LHCN-M2 (cell line): ENCODE measurements at regions not wholly inside any gene's neighbourhood (a gene's known extent, or its start where the extent isn't known, plus 50 kb on each side); places are given as distances from the start of the nearest gene placed in this dataset.

Experiments
- DNase-seq: peaks from one replicate; pipeline ENCODE4 v3.0.0-alpha.2; 2012; ENCODE audit warnings: low read depth

DNA sequence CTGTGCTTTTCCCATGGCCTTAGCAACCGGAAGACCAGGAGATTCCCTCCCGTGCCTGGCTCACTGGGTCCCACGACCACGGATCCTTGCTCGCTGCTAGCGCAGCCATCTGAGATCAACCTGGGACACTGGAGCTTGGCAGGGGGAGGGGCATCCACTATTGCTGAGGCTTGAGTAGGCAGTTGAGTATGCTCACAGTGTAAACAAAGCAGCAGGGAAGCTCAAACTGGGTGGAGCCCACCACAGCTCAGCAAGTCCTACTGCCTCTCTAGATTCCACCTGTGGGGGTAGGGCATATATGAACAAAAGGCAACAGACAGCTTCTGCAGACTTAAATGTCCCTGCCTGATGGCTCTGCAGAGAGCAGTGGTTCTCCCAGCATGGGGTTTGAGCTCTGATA is 697.0 kb downstream of the SORCS1 start:
- no peak for DNase-seq

DNA sequence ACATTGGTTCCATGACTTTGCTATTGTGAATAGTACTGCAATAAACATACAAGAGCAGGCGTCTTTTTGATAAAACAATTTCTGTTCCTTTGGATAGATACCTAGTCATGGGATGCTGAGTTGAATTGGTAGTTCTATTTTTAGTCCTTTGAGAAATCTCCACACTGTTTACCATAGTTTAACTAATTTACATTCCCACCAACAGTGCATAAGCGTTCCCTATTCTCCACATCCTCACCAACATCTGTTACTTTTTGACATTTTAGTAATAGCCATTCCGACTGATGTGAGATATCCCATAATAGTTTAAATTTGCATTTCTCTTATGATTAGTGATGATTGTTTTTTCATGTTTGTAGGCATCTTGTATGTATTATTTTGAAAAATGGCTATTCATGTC is 707.0 kb downstream of the SORCS1 start:
- DNase-seq = no peak

DNA sequence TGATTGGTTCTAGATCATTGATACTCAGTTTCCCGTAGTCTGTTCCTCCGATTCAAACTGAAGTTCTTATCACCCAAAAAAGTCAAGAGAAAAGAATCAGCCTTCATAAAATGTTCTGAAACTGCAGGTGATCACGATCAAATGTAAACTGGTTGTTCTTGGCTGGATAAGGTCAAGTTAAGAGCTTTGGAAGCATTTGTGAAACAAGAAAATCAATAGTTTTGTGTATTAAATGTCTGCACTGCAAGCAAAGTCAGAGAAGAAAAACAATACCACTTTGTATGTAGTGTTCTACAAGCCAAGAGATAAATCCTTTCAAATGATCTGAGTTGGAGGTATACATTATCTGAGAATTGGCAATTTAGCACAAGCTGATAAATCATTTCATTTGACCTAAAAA is 710.3 kb downstream of the SORCS1 start:
- no peak for DNase-seq

DNA sequence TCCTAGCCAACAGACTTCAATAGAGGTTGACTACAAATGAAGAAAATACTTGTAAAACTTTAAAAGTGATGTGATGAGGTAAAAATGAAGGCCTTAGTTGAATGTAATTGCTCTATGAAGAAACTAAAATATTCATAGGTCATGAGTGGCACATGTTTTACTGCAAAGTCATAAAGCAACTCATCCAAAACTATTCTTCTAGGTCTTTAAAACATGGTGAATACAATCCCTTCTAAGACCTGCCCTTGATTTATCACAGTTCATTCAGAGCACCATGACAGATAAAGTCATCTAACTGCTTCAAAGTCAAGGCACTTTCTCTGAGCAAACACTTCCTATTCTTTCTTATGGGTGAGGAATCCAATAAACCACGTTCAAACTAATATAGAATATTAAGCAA is 713.5 kb downstream of the SORCS1 start:
- DNase-seq = no peak

DNA sequence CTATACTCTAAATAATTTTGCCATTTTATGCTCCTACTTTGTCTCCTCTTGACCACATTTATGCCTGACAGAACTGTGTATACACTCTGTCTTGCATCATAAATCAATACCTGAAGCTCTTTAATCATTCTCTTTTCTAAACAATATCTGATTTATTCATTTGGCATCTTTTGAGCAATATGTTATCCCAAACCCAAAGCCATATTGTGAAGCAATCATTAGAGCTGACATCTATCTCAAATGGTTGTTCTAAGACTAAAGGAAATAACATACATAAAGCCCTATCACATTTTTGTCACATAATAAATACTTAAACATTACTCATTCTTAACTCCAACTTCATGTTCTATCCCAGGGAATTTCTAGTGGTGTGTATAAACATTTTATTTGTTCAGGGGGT is 717.6 kb downstream of the SORCS1 start:
- no peak for DNase-seq

DNA sequence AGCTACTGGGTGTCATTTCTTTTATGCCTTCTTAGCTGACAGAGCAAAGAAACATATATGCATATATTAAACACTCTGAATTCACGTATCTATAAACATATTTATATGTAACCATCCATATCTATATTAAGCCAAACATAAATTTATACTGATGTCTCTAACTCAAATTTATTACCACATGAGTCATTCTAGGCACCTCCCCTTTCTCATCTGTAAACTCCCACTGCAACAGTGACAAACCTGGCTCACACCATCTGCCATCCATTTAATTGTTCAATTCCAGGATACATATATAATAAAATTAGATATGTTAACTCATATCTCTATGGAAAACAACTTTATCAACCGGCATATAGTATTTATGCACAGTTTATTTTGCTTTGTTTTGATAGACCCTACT is 722.3 kb downstream of the SORCS1 start:
- no peak for DNase-seq

DNA sequence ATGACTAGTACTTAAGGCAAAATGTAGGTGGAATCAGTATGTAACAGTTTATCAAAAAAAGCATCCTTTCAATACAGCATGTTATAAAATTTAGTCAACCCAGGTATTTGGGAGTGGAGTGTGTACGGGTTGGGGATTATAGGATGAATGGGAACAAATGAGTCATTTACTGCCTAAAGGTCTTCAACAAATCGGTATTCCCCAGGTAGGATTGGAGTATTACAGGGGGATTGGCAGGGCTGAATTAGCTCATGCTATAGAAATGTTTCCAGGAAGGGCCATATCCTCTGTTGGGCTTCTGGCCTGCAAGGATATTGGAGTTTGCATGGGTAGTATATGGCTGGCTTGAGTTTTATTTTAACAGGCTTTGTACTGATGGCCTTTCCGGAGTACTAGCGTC is 723.7 kb downstream of the SORCS1 start:
- DNase-seq = no peak

DNA sequence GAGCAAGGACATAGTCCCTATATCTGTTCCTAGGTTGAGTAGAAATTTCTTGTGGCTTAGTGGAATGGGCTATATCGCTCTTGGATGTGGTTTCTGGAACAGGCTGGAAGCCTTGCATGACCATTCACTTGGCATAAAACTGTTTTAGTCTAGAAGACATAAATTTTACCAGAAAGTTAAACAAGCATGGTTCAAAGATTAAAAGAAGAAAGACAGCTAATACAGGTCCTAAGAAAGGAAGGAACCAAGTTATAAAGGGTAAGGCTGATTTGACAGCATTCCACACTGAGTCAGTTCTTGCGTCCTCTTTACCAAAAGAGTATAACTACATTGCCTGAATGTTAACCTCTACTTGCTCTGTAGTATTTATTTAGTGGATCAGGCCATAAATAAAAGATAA is 724.2 kb downstream of the SORCS1 start:
- no peak for DNase-seq

DNA sequence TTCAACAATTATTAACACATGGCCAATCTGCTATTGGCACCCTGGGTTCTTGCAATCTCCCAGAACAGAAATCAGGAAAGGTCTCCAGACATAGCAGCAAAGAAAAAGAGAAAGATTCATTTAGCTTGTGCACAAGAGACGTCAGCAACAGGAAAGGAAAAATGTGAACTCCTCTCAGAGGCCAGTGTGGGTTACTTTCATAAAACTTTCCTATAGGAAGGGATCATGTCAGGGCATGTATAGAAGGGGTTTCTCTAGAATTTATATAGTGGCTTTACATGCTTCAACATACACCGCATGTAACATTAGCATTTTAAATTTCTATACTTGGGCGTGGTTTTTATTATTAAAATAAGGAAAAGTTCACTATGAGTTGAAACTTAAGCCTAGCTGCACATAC is 725.1 kb downstream of the SORCS1 start:
- DNase-seq = no peak

DNA sequence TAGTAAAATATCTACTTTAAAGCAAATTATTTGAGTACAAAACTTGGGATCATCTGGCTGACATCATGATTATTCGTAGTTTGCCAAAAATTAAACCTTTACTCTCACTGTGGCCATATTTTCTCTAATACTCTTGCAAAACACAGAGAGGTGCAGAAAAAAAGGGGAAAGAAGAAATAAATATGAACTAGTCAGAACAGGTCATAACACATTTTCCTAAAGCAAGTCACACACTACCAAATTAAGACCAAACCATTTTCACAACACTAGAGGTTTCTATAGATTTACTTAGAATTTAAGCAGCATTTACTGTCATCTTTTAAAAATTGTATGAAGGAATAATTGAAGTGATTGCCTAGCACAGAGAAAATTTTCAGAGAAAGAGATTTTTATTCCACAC is 726.1 kb downstream of the SORCS1 start:
- DNase-seq = no peak

DNA sequence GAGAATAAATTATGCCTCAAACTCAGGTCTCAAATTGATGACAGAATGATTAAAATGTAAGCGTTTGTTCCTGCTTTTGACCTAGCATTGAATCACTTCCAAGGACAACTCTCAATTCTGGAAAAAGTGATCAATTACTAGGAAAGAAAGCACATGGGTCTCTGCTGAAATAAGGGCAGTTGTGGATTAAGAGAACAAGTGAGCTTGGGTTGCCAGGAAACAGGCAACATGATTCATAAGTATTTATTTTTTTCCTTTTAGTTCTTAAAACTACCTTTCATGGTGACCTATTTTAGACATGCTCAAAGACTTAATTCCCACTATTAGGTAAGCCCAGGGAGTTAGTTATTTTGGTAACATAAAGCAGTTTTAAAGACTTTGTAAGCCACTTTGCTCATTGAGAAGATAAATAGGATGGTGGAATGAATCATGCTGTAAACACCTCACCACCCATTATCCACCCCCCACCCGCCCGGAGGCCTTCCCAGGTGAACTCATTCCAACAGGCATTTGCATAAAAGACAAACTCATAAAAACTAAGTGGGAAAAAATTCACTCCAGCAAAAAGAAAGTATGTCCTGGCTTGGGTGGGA is 728.3 kb downstream of the SORCS1 start:
- DNase-seq = no peak

DNA sequence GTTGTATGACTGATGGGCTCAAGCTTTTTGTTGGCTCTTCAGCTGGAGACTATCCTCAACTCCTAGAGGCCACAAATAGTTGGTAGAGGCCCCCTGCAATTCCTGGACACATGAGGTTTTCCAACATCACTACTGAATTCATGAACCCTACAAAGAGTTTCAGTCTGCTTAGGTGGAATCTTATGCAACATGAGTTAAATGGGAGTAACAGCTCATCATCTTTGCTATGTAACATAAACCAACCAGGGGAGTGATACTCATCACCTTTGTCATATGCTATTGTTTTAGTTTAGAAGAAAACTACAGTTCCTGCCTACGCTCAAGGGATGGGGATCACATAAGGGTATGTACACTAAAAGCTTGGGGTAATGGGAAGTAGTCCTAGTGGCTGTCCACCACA is 729.4 kb downstream of the SORCS1 start:
- DNase-seq = no peak

DNA sequence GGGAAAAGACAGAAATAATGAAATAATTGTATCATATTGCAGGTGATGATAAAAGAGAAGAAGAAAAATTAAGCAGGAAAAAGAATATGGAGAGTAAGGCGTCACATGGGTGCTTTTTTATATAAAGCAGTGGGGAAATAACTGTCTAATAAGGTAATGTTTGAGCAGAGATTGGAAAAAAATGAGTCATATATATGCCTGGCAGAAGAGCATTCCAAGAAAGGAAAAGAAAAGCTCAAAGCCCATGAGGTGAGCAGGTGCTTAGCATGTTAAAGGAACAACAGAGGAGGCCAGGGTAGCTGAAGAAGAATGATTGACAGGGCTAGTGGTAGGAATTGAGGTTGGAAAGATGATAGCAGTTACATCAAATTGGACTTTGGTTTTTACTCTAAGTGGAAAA is 739.5 kb downstream of the SORCS1 start:
- no peak for DNase-seq

DNA sequence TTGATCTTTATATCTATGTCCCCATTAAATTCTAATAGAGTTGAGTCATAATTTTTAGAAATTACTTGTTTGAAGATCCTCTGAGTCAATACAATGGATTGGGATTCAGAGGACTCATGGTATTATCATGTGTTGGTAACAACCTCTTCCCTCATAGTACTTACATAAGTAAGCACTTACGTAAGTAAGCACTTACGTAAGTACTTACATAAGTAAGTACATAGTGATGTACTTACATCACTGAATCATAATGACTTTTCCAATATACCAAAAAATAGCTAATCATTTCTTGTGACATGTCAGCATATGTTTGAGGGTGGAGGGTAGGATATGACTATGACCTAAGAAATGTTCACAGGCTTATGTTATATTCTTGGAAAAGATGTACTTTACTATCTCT is 740.5 kb downstream of the SORCS1 start:
- DNase-seq = no peak

DNA sequence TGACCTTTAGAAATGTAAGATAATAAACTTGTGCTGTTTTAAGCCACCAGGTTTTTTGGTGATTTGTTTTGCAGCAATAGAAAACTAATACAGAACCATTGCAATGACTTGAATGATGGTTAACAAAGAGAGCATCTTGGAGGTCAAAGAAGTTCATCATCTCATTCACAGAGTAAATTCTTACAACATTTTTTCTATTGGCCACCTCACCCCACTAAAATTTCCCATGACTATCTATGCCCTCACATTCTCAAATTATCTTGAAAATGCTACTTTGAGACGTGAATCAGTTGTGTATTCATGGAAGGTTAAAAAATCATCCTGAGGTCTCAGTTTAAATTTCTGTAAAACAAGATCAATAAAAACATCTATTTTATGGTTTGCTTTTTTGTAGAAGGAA is 754.2 kb downstream of the SORCS1 start:
- DNase-seq = no peak

DNA sequence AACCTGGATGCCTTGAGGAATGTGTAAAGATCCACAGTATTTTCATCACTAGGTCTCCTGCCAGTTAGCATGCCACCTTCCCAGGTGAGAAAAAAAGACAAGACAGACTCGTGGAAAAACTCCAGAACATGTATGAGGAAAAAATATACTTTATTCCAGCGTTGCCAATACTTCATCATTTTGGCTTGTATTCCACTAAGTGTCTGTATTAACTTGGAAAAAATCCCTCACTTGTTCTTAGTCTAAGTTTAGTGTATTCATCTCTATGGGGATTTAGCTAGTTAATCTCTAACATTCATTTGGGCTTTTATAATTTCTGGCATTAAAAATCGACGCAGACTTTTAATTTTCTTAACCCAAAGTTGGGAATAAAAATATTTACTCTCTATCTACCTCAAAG is 759.4 kb downstream of the SORCS1 start:
- no peak for DNase-seq

DNA sequence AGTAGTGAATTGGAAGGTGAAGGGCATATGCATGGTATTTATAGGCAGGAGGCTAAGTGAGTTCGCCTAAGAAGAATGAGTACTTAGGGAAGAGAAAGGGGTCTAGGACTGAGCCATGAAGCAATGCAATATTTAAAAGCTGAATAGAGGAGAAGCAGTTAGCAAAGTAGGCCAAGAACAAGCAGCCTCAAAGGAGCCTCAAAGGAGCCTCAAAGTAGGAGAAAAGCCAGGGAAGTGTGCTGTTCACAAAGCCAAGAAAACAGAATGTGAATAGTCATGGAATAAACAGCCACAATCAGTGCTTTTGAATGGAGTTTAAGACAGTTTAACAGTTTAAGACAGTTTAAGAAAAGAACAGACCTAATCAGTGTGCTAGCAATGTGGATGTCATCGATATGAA is 762.0 kb downstream of the SORCS1 start:
- no peak for DNase-seq

DNA sequence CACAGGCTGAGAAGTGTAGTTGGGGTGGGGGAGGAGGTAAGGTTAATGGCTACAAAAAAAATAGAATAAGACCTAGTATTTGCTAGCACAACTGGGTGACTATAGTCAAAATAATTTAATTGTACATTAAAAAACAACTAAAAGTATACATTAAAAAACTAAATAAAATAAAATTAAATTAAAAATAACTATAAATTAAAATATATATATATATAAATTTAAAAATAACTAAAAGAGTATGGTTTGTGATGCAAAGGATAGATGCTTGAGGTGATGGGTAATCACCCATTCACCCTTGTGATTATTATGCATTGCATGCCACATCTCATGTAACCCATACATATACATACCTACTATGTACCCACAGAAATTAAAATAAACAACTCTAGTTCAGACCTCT is 762.5 kb downstream of the SORCS1 start:
- DNase-seq = no peak

DNA sequence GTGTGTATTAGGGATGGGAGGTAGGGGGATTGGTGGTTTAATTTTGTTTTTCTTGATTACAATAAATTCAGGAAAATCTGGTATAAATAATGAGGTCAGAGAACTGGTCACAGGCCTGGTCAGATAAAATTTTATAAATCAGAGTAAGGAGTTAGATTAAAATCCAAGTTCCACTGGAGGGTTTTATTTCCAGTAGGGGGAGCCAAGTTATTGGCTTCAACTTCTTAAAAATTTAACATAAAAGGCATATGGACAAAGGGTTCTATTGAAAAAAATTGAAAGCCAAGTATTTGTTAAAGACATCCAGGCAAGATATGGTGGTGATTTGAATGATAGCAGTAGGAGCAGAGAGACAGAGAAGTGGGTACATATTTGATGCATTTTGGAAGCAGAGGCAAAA is 763.3 kb downstream of the SORCS1 start:
- no peak for DNase-seq

DNA sequence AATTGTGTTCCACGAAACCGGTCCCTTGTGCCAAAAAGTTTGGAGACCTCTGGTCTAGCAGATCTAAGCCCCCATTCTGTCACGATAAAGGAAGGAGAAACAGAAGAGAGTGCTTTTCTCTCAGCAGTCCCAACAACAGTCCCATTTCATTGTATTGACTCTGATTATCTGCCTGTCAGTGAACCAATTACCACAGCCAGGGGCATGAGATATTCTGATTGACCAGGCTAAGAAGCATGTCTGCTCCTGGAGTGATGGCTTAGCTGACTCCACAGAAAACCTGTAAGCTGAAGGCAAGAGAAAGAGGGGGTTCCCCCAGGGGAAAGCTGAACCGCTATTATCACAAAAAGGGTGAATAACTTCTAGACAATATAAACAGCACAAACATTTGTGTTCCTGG is 765.4 kb downstream of the SORCS1 start:
- no peak for DNase-seq

DNA sequence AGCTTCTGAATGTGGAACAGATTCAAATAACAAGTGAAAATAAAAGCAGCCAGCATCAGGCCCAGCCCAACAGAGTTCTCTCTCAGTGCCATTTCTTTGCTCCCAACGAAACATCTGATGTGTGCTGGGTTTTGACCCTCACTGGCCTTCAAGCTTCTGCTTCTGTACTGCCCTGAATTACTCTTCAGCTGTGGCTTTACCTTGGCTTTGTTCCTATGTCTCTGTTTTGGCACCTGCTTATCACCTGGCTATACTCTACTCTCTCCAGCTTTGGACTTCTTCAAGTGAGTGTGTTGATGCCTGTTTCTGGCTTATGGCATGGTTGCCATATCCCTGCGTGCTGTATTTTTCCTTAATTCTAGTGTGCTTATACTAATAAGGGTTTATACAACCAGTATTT is 768.3 kb downstream of the SORCS1 start:
- no peak for DNase-seq

DNA sequence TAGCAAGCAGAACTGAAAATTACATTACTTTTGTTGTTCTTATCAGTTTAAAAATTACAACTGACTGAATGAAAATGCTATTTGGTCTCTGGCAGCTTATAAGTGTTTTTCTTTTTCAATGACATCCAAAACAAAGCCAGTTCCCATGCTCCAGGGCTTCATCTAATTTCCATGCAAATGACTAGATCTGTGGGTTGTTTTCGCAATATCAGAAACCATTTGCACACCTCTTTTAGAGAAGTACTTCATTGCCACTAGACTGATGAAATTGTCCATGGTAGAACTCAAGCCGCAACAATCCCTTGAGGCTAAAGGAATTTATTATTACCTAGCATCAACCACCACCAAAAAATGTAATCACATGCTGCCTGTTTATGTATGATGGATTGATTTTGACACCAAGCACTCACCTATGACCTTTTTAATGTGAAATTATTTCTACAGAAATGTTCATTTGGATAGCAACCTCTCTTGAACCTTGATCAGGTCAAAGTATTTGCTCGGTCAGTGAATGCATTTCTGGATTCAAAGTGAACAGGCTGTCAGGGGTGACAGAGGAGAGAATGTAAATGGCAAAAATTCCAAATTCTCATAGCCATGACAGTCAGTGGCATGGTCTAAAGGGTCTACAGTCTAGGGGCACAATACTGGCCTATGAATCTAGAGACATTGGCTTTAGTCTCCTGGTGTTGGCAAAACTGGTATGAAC is 769.3 kb downstream of the SORCS1 start:
- no peak for DNase-seq

DNA sequence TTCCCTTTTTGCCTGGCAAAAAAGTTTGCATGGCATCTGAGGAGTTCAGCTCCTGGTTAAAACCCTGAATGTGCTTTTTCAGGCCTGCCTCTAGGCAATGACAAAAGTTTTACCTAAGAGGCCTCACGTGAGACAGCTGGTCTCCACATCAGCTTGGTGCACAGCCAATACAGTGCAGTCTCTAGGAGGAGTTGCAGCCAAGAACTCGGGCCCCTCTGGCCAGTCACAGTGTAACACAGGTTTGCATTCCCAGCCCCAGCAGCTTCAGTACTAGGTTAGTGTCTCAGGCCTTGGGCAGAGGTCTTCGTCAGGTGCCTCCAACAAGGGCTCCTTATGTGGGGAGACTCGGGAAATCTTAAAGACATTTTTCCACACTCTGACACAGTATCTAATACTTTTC is 771.7 kb downstream of the SORCS1 start:
- no peak for DNase-seq

DNA sequence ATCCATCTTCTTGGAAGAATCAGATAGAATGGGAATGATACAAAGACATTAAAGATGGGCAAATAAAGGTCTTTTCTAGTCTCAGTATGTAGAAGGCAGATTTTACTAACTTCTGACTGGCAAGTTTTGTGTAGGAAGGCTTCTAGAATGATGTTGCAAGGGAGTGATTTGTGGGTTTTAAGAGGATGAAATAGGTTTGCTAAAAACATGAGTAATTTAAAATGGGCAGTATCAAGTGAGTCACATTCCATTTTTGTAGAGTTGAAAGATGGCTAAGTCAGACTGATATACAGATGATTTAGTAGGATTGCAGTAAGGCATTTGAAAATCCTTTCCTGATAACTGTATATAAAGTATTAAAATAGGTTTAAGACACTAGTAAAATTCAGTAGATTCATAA is 777.4 kb downstream of the SORCS1 start:
- DNase-seq = no peak
